ENCODE measurements at regions not wholly inside any gene's neighbourhood (a gene's known extent, or its start where the extent isn't known, plus 50 kb on each side); places are given as distances from the start of the nearest gene placed in this dataset.

DNA sequence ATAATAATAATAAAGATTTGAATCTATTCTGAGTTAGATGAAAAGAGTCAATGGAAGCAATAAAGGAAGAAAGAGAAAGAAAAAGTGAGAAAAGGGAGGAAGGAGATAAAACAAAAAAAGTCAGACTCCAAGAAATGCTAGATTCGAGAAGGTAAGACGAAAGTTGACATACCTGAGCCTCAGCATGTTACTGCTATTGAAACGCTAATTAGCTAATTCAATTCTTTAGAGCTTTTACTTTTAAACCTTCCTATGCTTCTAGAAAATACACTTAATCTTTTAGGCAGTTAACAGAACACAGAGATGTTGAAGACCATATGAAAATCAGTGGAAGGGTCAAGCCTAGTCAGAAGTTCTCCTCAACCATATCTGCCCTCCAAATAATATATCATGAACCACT lies 337.2 kb upstream of the ROBO2 start:
- TF ChIP-seq, protein P1, sequence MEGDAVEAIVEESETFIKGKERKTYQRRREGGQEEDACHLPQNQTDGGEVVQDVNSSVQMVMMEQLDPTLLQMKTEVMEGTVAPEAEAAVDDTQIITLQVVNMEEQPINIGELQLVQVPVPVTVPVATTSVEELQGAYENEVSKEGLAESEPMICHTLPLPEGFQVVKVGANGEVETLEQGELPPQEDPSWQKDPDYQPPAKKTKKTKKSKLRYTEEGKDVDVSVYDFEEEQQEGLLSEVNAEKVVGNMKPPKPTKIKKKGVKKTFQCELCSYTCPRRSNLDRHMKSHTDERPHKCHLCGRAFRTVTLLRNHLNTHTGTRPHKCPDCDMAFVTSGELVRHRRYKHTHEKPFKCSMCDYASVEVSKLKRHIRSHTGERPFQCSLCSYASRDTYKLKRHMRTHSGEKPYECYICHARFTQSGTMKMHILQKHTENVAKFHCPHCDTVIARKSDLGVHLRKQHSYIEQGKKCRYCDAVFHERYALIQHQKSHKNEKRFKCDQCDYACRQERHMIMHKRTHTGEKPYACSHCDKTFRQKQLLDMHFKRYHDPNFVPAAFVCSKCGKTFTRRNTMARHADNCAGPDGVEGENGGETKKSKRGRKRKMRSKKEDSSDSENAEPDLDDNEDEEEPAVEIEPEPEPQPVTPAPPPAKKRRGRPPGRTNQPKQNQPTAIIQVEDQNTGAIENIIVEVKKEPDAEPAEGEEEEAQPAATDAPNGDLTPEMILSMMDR (IDR thresholded peaks at IDR 0.05) = no peak
- H3K4me3 ChIP-seq = no peak overlapping the region
- no peaks in the 10 kb centered on the region for H3K4me1 ChIP-seq
- no peaks in the 10 kb centered on the region for H3K27me3 ChIP-seq
- DNase-seq (ENCODE audit: low spot score in 2 of 2) = no peak
- intact Hi-C loops (cut with DNase I) = no loop called here
- H3K36me3 ChIP-seq = no peaks in the 10 kb centered on the region
- H3K27ac ChIP-seq = no peak overlapping the region
- H3K9me3 ChIP-seq = no peaks in the 10 kb centered on the region

DNA sequence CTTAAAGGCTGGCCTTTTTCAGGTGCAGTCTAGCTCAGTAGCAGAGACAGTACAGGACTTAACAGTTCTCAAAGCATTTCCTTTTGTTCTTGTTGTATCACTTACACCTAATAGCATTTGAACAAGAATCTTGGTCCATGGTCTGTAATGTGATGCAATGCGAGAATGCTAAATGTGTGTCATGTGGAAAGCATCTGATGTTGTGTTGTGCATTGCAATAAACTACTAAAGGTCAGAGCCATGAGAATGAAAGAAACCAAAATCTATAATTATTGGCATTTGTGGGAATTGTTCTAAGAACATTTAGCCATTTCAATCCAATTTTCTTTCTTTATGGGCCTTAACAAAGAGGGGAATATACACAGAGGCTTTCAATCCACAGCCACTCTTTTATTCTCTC lies 324.5 kb upstream of the ROBO2 start:
- intact Hi-C loops (cut with DNase I) = no loop called here
- Histone ChIP-seq H3K27ac (no peak overlapping the region), H3K4me3 (no peak overlapping the region), H3K27me3 (no peaks in the 10 kb centered on the region), H3K9me3 (no peaks in the 10 kb centered on the region), H3K36me3 (no peaks in the 10 kb centered on the region), H3K4me1 (no peaks in the 10 kb centered on the region)
- no peak for DNase-seq (ENCODE audit: low spot score in 2 of 2)
- TF ChIP-seq, protein P1 (IDR thresholded peaks at IDR 0.05) = no peak

DNA sequence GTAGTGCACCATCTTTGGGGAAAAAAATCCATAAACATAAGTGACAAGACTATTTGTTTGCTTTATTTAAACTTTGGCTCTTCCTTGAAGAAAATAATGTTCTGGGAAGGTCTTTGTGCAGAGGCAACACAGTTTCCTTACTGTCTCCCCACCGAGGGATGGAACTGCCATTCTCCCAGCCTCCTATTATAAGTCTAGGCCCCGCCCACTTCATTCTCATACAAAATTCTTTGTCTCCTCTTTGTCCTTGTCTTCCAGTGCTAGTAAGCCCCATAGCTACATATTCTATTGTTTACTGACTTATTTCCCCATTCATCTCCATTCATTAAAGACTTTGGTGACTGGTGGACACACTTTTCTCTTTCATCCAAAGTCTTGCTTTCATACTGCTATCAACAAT lies 316.5 kb upstream of the ROBO2 start:
- no peak overlapping the region for H3K27ac ChIP-seq
- H3K36me3 ChIP-seq = no peaks in the 10 kb centered on the region
- intact Hi-C loops (cut with DNase I) = no loop called here
- H3K4me1 ChIP-seq = no peaks in the 10 kb centered on the region
- H3K27me3 ChIP-seq = no peaks in the 10 kb centered on the region
- DNase-seq (ENCODE audit: low spot score in 2 of 2) = no peak
- no peaks in the 10 kb centered on the region for H3K9me3 ChIP-seq
- TF ChIP-seq, protein P1 (IDR thresholded peaks at IDR 0.05) = no peak
- H3K4me3 ChIP-seq = no peak overlapping the region

DNA sequence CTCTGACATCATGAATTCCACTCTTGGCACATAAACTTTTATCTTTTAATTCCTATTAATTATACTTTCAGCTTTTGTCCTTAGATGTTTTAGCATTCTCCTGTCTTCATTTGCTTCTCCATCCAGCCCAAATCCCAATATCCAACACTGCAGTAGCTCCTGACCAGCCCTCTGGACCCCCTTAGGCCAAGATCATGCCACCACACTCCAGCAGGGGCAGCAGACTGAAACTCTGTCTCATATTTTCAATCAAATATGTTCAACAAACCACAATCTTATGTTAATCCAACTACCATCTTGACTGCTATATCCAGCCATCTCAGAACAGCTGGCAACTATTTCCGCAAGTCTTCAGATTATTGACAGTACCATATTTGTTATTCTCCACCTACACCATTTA lies 315.8 kb upstream of the ROBO2 start:
- Histone ChIP-seq H3K4me1 (no peaks in the 10 kb centered on the region), H3K9me3 (no peaks in the 10 kb centered on the region), H3K36me3 (no peaks in the 10 kb centered on the region), H3K4me3 (no peak overlapping the region), H3K27me3 (no peaks in the 10 kb centered on the region), H3K27ac (no peak overlapping the region)
- intact Hi-C loops (cut with DNase I) = no loop called here
- TF ChIP-seq, protein P1 (IDR thresholded peaks at IDR 0.05) = no peak
- no peak for DNase-seq (ENCODE audit: low spot score in 2 of 2)

DNA sequence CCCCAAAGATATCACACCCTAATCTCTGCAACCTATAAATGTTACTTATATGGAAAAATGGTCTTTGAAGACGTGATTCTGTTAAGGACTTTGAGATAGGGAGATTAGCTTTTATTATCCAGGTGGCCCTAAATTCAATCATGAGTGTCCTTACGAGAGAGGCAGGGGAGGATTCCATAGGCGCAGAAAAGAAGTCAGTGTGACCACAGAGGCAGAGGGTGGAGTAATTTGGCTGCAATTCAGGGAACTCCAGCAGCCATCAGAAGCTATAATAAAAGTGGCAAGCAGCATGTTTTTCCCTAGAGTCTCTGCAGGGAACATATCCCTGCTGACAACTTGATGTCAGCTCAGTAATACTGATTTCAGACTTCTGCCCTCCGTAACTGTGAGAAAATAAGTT lies 315.2 kb upstream of the ROBO2 start:
- no peaks in the 10 kb centered on the region for H3K36me3 ChIP-seq
- intact Hi-C loops (cut with DNase I) = no loop called here
- H3K27ac ChIP-seq = no peak overlapping the region
- H3K27me3 ChIP-seq = no peaks in the 10 kb centered on the region
- no peaks in the 10 kb centered on the region for H3K9me3 ChIP-seq
- TF ChIP-seq, protein P1 (IDR thresholded peaks at IDR 0.05) = no peak
- H3K4me3 ChIP-seq = no peak overlapping the region
- no peak for DNase-seq (ENCODE audit: low spot score in 2 of 2)
- H3K4me1 ChIP-seq = no peaks in the 10 kb centered on the region

DNA sequence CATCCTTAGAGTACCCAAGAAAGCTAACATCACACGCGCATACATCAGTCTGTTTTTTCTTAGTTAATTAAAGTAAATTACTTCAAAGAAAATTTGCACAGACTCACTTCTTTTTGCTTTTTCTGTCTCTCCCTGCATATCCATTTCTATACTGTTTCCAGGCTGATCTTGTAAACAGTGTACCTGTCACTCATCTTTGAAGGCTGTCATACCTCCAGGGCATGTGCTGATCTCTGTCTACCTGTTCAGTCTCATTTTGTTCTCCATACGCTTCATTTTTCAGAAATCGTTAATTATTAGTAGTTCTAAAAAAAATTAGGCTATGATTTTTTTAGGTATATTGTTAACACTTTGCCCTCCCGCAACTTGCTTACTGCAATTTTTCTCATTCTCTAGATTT lies 313.9 kb upstream of the ROBO2 start:
- H3K4me1 ChIP-seq = no peaks in the 10 kb centered on the region
- TF ChIP-seq, protein P1 (IDR thresholded peaks at IDR 0.05) = no peak
- no peak overlapping the region for H3K27ac ChIP-seq
- H3K36me3 ChIP-seq = no peaks in the 10 kb centered on the region
- no peak for DNase-seq (ENCODE audit: low spot score in 2 of 2)
- H3K4me3 ChIP-seq = no peak overlapping the region
- H3K27me3 ChIP-seq = no peaks in the 10 kb centered on the region
- intact Hi-C loops (cut with DNase I) = no loop called here
- H3K9me3 ChIP-seq = no peaks in the 10 kb centered on the region

Data from ascending aorta (tissue), 2 donors.